Hepatocyte (in vitro differentiated cells): ENCODE measurements at regions not wholly inside any gene's neighbourhood (a gene's known extent, or its start where the extent isn't known, plus 50 kb on each side); places are given as distances from the start of the nearest gene placed in this dataset.

ENCODE experiments used
- DNase-seq: peaks from one replicate; pipeline ENCODE4 v3.0.0-alpha.2; 2016; ENCODE audit warnings: low spot score
- H2AFZ ChIP-seq: fragments of 200-600 bp; sonication (generic); 2 replicates; pipeline ENCODE4 v1.6.0; 2016; ENCODE audit warnings: antibody characterized with exemption, mild to moderate bottlenecking
- H3K27ac ChIP-seq: fragments of 200-600 bp; sonication (generic); 2 replicates; pipeline ENCODE4 v1.5.1; 2016; ENCODE audit warnings: mild to moderate bottlenecking
- H3K27me3 ChIP-seq: fragments of 200-600 bp; sonication (generic); 2 replicates; pipeline ENCODE4 v1.6.1; 2016
- H3K36me3 ChIP-seq: fragments of 200-600 bp; sonication (generic); replicated peaks from 2 replicates; pipeline ENCODE4 v1.5.1; 2016; ENCODE audit warnings: low read depth; ENCODE audit not compliant: insufficient read depth
- H3K4me1 ChIP-seq: fragments of 200-600 bp; sonication (generic); 2 replicates; pipeline ENCODE4 v1.5.1; 2016; ENCODE audit warnings: mild to moderate bottlenecking, moderate library complexity; ENCODE audit not compliant: insufficient read depth
- H3K4me2 ChIP-seq: fragments of 200-600 bp; sonication (generic); 2 replicates; pipeline ENCODE4 v1.6.0; 2016
- H3K4me3 ChIP-seq: fragments of 200-600 bp; sonication (generic); 2 replicates; pipeline ENCODE4 v1.5.1; 2016; ENCODE audit warnings: mild to moderate bottlenecking
- H3K79me2 ChIP-seq: fragments of 200-600 bp; sonication (generic); 2 replicates; pipeline ENCODE4 v1.6.0; 2017; ENCODE audit warnings: mild to moderate bottlenecking
- H3K9me2 ChIP-seq: fragments of 200-600 bp; sonication (generic); replicated peaks from 2 replicates; pipeline ENCODE4 v1.6.0; 2017; ENCODE audit warnings: mild to moderate bottlenecking; ENCODE audit not compliant: insufficient read depth
- H3K9me3 ChIP-seq: fragments of 200-600 bp; sonication (generic); 2 replicates; pipeline ENCODE4 v1.5.1; 2016; ENCODE audit warnings: low read depth, mild to moderate bottlenecking
- H4K20me1 ChIP-seq: fragments of 200-600 bp; sonication (generic); 2 replicates; pipeline ENCODE4 v1.6.0; 2016; ENCODE audit warnings: mild to moderate bottlenecking; ENCODE audit not compliant: insufficient read depth, poor library complexity, severe bottlenecking
- CTCF ChIP-seq: fragments of 200-600 bp; sonication (generic); IDR thresholded peaks from 2 replicates; pipeline ENCODE4 v1.5.1; 2016; ENCODE audit warnings: antibody characterized with exemption, mild to moderate bottlenecking; ENCODE audit not compliant: poor library complexity
- EZH2 ChIP-seq: fragments of 200-600 bp; sonication (generic); IDR thresholded peaks from 2 replicates; pipeline ENCODE4 v1.6.1; 2016; ENCODE audit warnings: antibody characterized with exemption, mild to moderate bottlenecking, borderline replicate concordance
- EZH2phosphoT487 ChIP-seq: fragments of 200-600 bp; sonication (generic); IDR thresholded peaks from one replicate; pipeline ENCODE4 v1.6.1; 2018; ENCODE audit warnings: antibody characterized with exemption, mild to moderate bottlenecking, low read depth, moderate library complexity; ENCODE audit not compliant: unreplicated experiment, severe bottlenecking
- WGBS: methylation state at CpG from one replicate; pipeline ENCODE4 v1.1.6; 2016; ENCODE audit warnings: low lambda C conversion rate; ENCODE audit errors: missing lambda C conversion rate; 5-methylcytosine and 5-hydroxymethylcytosine counted together

- Histone ChIP-seq H3K79me2 (no peaks in the 10 kb centered on the region), H4K20me1 (no peaks in the 10 kb centered on the region), H3K4me2 (no peak overlapping the region), H3K27me3 (no peaks in the 10 kb centered on the region), H3K4me3 (no peak overlapping the region), H3K27ac (no peak overlapping the region), H3K9me3 (no peaks in the 10 kb centered on the region), H3K9me2 (no peaks in the 10 kb centered on the region), H2AFZ (no peak overlapping the region), H3K4me1 (no peaks in the 10 kb centered on the region), H3K36me3 (no peaks in the 10 kb centered on the region)
- 88% methylated on average over 4 of the region's 4 CpGs for WGBS
- TF ChIP-seq EZH2phosphoT487 (no peak), EZH2 (no peak), CTCF (no peak)
- DNase-seq: no peak
Observed at GRCh38 chr14:101105045-101105444, 201.5 kb upstream of the RTL1 start.

- no peaks in the 10 kb centered on the region for H3K36me3 ChIP-seq
- no peak overlapping the region for H3K27ac ChIP-seq
- H3K4me1 ChIP-seq: no peaks in the 10 kb centered on the region
- no peaks in the 10 kb centered on the region for H4K20me1 ChIP-seq
- 94% methylated on average over 16 of the region's 16 CpGs for WGBS
- no peaks in the 10 kb centered on the region for H3K79me2 ChIP-seq
- DNase-seq: no peak
- H2AFZ ChIP-seq: no peak overlapping the region
- no peaks in the 10 kb centered on the region for H3K9me2 ChIP-seq
- H3K4me3 ChIP-seq: no peak overlapping the region
- H3K27me3 ChIP-seq: no peaks in the 10 kb centered on the region
- no peaks in the 10 kb centered on the region for H3K9me3 ChIP-seq
- TF ChIP-seq EZH2phosphoT487 (no peak), EZH2 (no peak), CTCF (no peak)
- H3K4me2 ChIP-seq: no peak overlapping the region
Observed at GRCh38 chr14:101108579-101109346, 205.2 kb upstream of the RTL1 start.

GRCh38 chr14:101109347-101109638 lies 205.8 kb upstream of the RTL1 start:
- no peaks in the 10 kb centered on the region for H4K20me1 ChIP-seq
- no peak overlapping the region for H3K4me2 ChIP-seq
- 83% methylated on average over 8 of the region's 8 CpGs for WGBS
- H3K4me1 ChIP-seq: no peaks in the 10 kb centered on the region
- H3K27me3 ChIP-seq: no peaks in the 10 kb centered on the region
- H3K4me3 ChIP-seq: no peak overlapping the region
- no peaks in the 10 kb centered on the region for H3K36me3 ChIP-seq
- no peak overlapping the region for H2AFZ ChIP-seq
- H3K79me2 ChIP-seq: no peaks in the 10 kb centered on the region
- TF ChIP-seq EZH2: no peak
- no peak for TF ChIP-seq CTCF
- no peak for TF ChIP-seq EZH2phosphoT487
- DNase-seq: no peak
- no peaks in the 10 kb centered on the region for H3K9me2 ChIP-seq
- H3K27ac ChIP-seq: no peak overlapping the region
- no peaks in the 10 kb centered on the region for H3K9me3 ChIP-seq
